Panc1 (cell line): ENCODE measurements at regions not wholly inside any gene's neighbourhood (a gene's known extent, or its start where the extent isn't known, plus 50 kb on each side); places are given as distances from the start of the nearest gene placed in this dataset.

Experiments used
- ATAC-seq: fragments of 200-7000 bp; cut with Tn5 transposase; 2 replicates; pipeline ENCODE4 v1.9.1; 2020; ENCODE audit warnings: mild to moderate bottlenecking, moderate library complexity
- BruUV-seq: library from RNA; stranded (reverse); fragments of 400-500 nt; replicated peaks from 2 replicates; lab custom pipeline; 2021; lab: Mats Ljungman, UMichigan
- CTCF ChIA-PET: fragments of 300-600 bp; sonication (Branson Sonifier 250); formaldehyde crosslinking; loops from one replicate; lab custom pipeline; 2022; ENCODE audit warnings: antibody characterized with exemption; lab: Charles Lee
- POLR2A ChIA-PET: fragments of 300-600 bp; sonication (Branson Sonifier 250); formaldehyde crosslinking; loops from one replicate; lab custom pipeline; 2022; ENCODE audit warnings: antibody characterized with exemption; lab: Charles Lee
- DNase-seq: peaks from one replicate; pipeline ENCODE4 v3.0.0-alpha.2; 2010; ENCODE audit warnings: low read depth, low spot score
- H3K27ac ChIP-seq: 2 replicates; pipeline ENCODE4 v1.5.1; 2011; ENCODE audit warnings: mild to moderate bottlenecking, low read length, inconsistent platforms
- H3K27me3 ChIP-seq: fragments of 200-500 bp; sonication (Bioruptor generic); 2 replicates; pipeline ENCODE4 v1.6.0; 2014; ENCODE audit warnings: low read length, inconsistent platforms; ENCODE audit not compliant: control insufficient read depth, insufficient read depth
- H3K36me3 ChIP-seq: fragments of 200-500 bp; sonication (Bioruptor generic); 2 replicates; pipeline ENCODE4 v1.5.1; 2014; ENCODE audit warnings: inconsistent platforms, mild to moderate bottlenecking, low read length, moderate library complexity; ENCODE audit not compliant: control insufficient read depth, insufficient read depth
- H3K4me1 ChIP-seq: 2 replicates; pipeline ENCODE4 v1.5.1; 2011; ENCODE audit warnings: inconsistent platforms, mild to moderate bottlenecking, low read length, moderate library complexity; ENCODE audit not compliant: control insufficient read depth, insufficient read depth
- H3K4me3 ChIP-seq, 2 experiments: 2 replicates each; pipeline ENCODE4 v1.5.1; 2011 to 2012; ENCODE audit warnings: low read depth in 2 of 2, low read length in 2 of 2, mild to moderate bottlenecking in 2 of 2, inconsistent platforms in 1 of 2, moderate library complexity in 1 of 2
- H3K9me3 ChIP-seq: fragments of 200-500 bp; sonication (Bioruptor generic); 2 replicates; pipeline ENCODE4 v1.5.1; 2014; ENCODE audit warnings: low read depth, mild to moderate bottlenecking, inconsistent platforms, low read length, moderate library complexity; ENCODE audit not compliant: control insufficient read depth, insufficient read depth
- POLR2AphosphoS5 ChIP-seq: IDR thresholded peaks from 2 replicates; pipeline ENCODE4 v1.6.1; 2012; ENCODE audit warnings: mild to moderate bottlenecking, low read depth, low read length, moderate library complexity
- REST ChIP-seq, 2 experiments: IDR thresholded peaks; 2 replicates each; pipeline ENCODE4 v1.6.1; 2011 to 2012; ENCODE audit warnings: low read depth in 2 of 2, control low read depth in 1 of 2, low read length in 1 of 2, mild to moderate bottlenecking in 1 of 2, moderate library complexity in 1 of 2; ENCODE audit not compliant: insufficient read depth in 1 of 2
- SIN3A ChIP-seq: IDR thresholded peaks from 2 replicates; pipeline ENCODE4 v1.6.1; 2012; ENCODE audit warnings: low read depth, mild to moderate bottlenecking, low read length, moderate library complexity, borderline replicate concordance; ENCODE audit not compliant: insufficient read depth
- TCF7L2 ChIP-seq: IDR thresholded peaks from 2 replicates; pipeline ENCODE4 v1.6.1; 2011; ENCODE audit warnings: mild to moderate bottlenecking, low read depth, low read length, inconsistent platforms
- in situ Hi-C: cut with HindIII; loops from 2 replicates; pipeline ENCODE4 v1.10.0; 2016; ENCODE audit warnings: low sequenced_read_pairs, low pct_unique_long_range_greater_than_20kb
- intact Hi-C: fragments of 100-400 bp; cut with micrococcal nuclease; formaldehyde crosslinking; loops from one replicate; pipeline ENCODE4 v1.10.0; 2022; ENCODE audit not compliant: unreplicated experiment
- TF ChIP-seq, protein P1 (sequence below): fragments of 450-650 bp; IDR thresholded peaks from 2 replicates; pipeline ENCODE4 v1.5.1; 2017; ENCODE audit warnings: mild to moderate bottlenecking

- TF ChIP-seq TCF7L2: no peak
- no peak for TF ChIP-seq SIN3A
- TF ChIP-seq, protein P1, sequence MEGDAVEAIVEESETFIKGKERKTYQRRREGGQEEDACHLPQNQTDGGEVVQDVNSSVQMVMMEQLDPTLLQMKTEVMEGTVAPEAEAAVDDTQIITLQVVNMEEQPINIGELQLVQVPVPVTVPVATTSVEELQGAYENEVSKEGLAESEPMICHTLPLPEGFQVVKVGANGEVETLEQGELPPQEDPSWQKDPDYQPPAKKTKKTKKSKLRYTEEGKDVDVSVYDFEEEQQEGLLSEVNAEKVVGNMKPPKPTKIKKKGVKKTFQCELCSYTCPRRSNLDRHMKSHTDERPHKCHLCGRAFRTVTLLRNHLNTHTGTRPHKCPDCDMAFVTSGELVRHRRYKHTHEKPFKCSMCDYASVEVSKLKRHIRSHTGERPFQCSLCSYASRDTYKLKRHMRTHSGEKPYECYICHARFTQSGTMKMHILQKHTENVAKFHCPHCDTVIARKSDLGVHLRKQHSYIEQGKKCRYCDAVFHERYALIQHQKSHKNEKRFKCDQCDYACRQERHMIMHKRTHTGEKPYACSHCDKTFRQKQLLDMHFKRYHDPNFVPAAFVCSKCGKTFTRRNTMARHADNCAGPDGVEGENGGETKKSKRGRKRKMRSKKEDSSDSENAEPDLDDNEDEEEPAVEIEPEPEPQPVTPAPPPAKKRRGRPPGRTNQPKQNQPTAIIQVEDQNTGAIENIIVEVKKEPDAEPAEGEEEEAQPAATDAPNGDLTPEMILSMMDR: peak; percentile 53
- TF ChIP-seq POLR2AphosphoS5: no peak
- TF ChIP-seq REST (IDR thresholded peaks at IDR 0.05; ENCODE audit: insufficient read depth in 1 of 2, low read depth in 2 of 2, low read length in 1 of 2): no peak
- ATAC-seq (no peak), DNase-seq (no peak)
- intact Hi-C loops: no loop called here
- POLR2A ChIA-PET: no interaction called here
- H3K4me3 ChIP-seq: no peak overlapping the region
- no peaks in the 10 kb centered on the region for H3K27me3 ChIP-seq
- H3K9me3 ChIP-seq: no peaks in the 10 kb centered on the region
- in situ Hi-C loops: no loop called here
- no peaks in the 10 kb centered on the region for H3K4me1 ChIP-seq
- BruUV-seq: no TSS peak
- no peak overlapping the region for H3K27ac ChIP-seq
- no peaks in the 10 kb centered on the region; the same call in 1 of the 2 replicates for H3K36me3 ChIP-seq
- CTCF ChIA-PET: no interaction called here
These were observed 116.5 kb upstream of the FBXL7 start for GRCh38 chr5:15383469-15383868.

- Histone ChIP-seq H3K27ac (no peak overlapping the region), H3K36me3 (no peaks in the 10 kb centered on the region; the same call in 1 of the 2 replicates), H3K4me1 (no peaks in the 10 kb centered on the region), H3K9me3 (no peaks in the 10 kb centered on the region), H3K4me3 (no peak overlapping the region), H3K27me3 (no peaks in the 10 kb centered on the region)
- ChIA-PET CTCF (no interaction called here), POLR2A (no interaction called here)
- TF ChIP-seq TCF7L2: no peak
- TF ChIP-seq, protein P1: no peak
- TF ChIP-seq POLR2AphosphoS5: no peak
- no peak for TF ChIP-seq REST (IDR thresholded peaks at IDR 0.05; ENCODE audit: insufficient read depth in 1 of 2, low read depth in 2 of 2, low read length in 1 of 2)
- no peak for TF ChIP-seq SIN3A
- intact Hi-C loops: no loop called here
- DNase-seq (no peak), ATAC-seq (no peak)
- BruUV-seq: no TSS peak
- in situ Hi-C loops: no loop called here
These were observed 117.0 kb upstream of the FBXL7 start for GRCh38 chr5:15383021-15383420.
